Neural cell (in vitro differentiated cells): ENCODE measurements at regions not wholly inside any gene's neighbourhood (a gene's known extent, or its start where the extent isn't known, plus 50 kb on each side); places are given as distances from the start of the nearest gene placed in this dataset.

Experiments used
- H2AFZ ChIP-seq: fragments of 200-600, 300-800 bp; sonication (generic), shearing (Covaris generic); 2 replicates; pipeline ENCODE4 v1.6.0; 2014; ENCODE audit warnings: low read depth, mild to moderate bottlenecking, antibody characterized with exemption, low read length, moderate library complexity
- H3F3A ChIP-seq: fragments of 200-600 bp; shearing (Covaris generic); 2 replicates; pipeline ENCODE4 v1.6.1; 2016; ENCODE audit warnings: mild to moderate bottlenecking, moderate library complexity, mixed read lengths, antibody characterized with exemption, low read length; ENCODE audit not compliant: insufficient read depth, poor library complexity, severe bottlenecking
- H3K27ac ChIP-seq: fragments of 200-600, 300-800 bp; sonication (generic), shearing (Covaris generic); 2 replicates; pipeline ENCODE4 v1.5.1; 2014; ENCODE audit warnings: mild to moderate bottlenecking, low read length, moderate library complexity
- H3K27me3 ChIP-seq: fragments of 300-800, 200-600 bp; sonication (generic), shearing (Covaris generic); 2 replicates; pipeline ENCODE4 v1.6.0; 2014; ENCODE audit warnings: mild to moderate bottlenecking, low read depth, low read length, moderate library complexity; ENCODE audit not compliant: insufficient read depth
- H3K36me3 ChIP-seq: fragments of 300-800, 200-600 bp; sonication (generic), shearing (Covaris generic); 2 replicates; pipeline ENCODE4 v1.5.1; 2014; ENCODE audit warnings: mild to moderate bottlenecking, antibody characterized with exemption, low read length, moderate library complexity; ENCODE audit not compliant: insufficient read depth
- H3K4me2 ChIP-seq: fragments of 300-800, 200-600 bp; sonication (generic), shearing (Covaris generic); 2 replicates; pipeline ENCODE4 v1.6.0; 2014; ENCODE audit warnings: mild to moderate bottlenecking, low read length
- H3K4me3 ChIP-seq: fragments of 300-800, 200-600 bp; sonication (generic), shearing (Covaris generic); 2 replicates; pipeline ENCODE4 v1.5.1; 2014; ENCODE audit warnings: mild to moderate bottlenecking, low read length, moderate library complexity
- H3K79me2 ChIP-seq: fragments of 200-600 bp; shearing (Covaris generic); replicated peaks from 2 replicates; pipeline ENCODE4 v1.6.0; 2014; ENCODE audit warnings: mild to moderate bottlenecking, low read length, moderate library complexity; ENCODE audit not compliant: insufficient read depth
- H3K9ac ChIP-seq: fragments of 300-800, 200-600 bp; sonication (generic), shearing (Covaris generic); 2 replicates; pipeline ENCODE4 v1.6.1; 2016; ENCODE audit warnings: mild to moderate bottlenecking, low read length, mixed read lengths
- H3K9me2 ChIP-seq: fragments of 200-600 bp; shearing (Covaris generic); 2 replicates; pipeline ENCODE4 v1.6.1; 2016; ENCODE audit warnings: mild to moderate bottlenecking, low read length, mixed read lengths; ENCODE audit not compliant: insufficient read depth
- H3K9me3 ChIP-seq: fragments of 200-600, 300-800 bp; sonication (generic), shearing (Covaris generic); 2 replicates; pipeline ENCODE4 v1.6.1; 2016; ENCODE audit warnings: mild to moderate bottlenecking, mixed run types, low read length, moderate library complexity, mixed read lengths
- H4K20me1 ChIP-seq: fragments of 200-600 bp; shearing (Covaris generic); 2 replicates; pipeline ENCODE4 v1.6.1; 2016; ENCODE audit warnings: mild to moderate bottlenecking, mixed run types; ENCODE audit not compliant: insufficient read depth
- CTCF ChIP-seq: fragments of 450-650 bp; IDR thresholded peaks from 2 replicates; pipeline ENCODE4 v1.5.1; 2014; ENCODE audit warnings: antibody characterized with exemption, mild to moderate bottlenecking, moderate library complexity; ENCODE audit not compliant: poor library complexity, severe bottlenecking
- EP300 ChIP-seq: fragments of 450-650 bp; conservative IDR thresholded peaks from 2 replicates; pipeline ENCODE4 v1.6.1; 2014; ENCODE audit warnings: antibody characterized with exemption, mild to moderate bottlenecking, moderate library complexity; ENCODE audit not compliant: poor library complexity, severe bottlenecking
- EZH2 ChIP-seq: fragments of 200-600, 300-800 bp; shearing (Covaris generic), sonication (generic); IDR thresholded peaks from 2 replicates; pipeline ENCODE4 v1.6.1; 2014; ENCODE audit warnings: antibody characterized with exemption, low read length, borderline replicate concordance, mild to moderate bottlenecking; ENCODE audit not compliant: insufficient read depth, poor library complexity, severe bottlenecking
- MXI1 ChIP-seq: fragments of 450-650 bp; conservative IDR thresholded peaks from 2 replicates; pipeline ENCODE4 v1.6.1; 2014; ENCODE audit warnings: antibody characterized with exemption, mild to moderate bottlenecking; ENCODE audit not compliant: poor library complexity, severe bottlenecking
- POLR2AphosphoS5 ChIP-seq: IDR thresholded peaks from 2 replicates; pipeline ENCODE4 v1.6.1; 2012
- RAD21 ChIP-seq: fragments of 450-650 bp; conservative IDR thresholded peaks from 2 replicates; pipeline ENCODE4 v1.6.1; 2014; ENCODE audit warnings: antibody characterized with exemption, mild to moderate bottlenecking, moderate library complexity
- SMC3 ChIP-seq: fragments of 450-650 bp; conservative IDR thresholded peaks from 2 replicates; pipeline ENCODE4 v1.6.1; 2014; ENCODE audit warnings: antibody characterized with exemption, mild to moderate bottlenecking, moderate library complexity; ENCODE audit not compliant: poor library complexity
- TAF1 ChIP-seq: IDR thresholded peaks from 2 replicates; pipeline ENCODE4 v1.6.1; 2012; ENCODE audit warnings: low read depth
- TF ChIP-seq, protein P1 (sequence below): IDR thresholded peaks from 2 replicates; pipeline ENCODE4 v1.6.1; 2012; ENCODE audit warnings: borderline replicate concordance

DNA sequence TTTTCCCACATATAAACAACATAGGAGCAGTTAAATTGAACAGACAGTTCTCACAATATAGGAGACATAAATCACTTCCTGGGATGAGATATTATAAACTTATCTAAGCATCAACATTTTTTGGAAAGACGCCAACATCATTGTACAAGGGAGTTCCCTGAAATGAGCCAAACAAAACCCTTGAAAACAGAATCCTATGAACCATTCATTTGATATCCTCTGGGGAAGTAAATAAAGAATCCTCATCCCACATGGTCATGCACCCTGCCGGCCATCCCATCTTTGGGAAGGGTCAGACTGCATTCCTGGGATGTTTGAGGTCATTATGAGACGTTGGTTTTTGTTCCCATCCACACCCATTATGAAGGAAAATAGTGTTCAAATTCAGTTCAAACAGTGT is 111.8 kb upstream of the USP25 start:
- no peaks in the 10 kb centered on the region for H3K27me3 ChIP-seq
- no peaks in the 10 kb centered on the region for H3K36me3 ChIP-seq
- no peaks in the 10 kb centered on the region for H3F3A ChIP-seq
- H3K9ac ChIP-seq, result no peak overlapping the region
- no peak overlapping the region for H3K4me3 ChIP-seq
- TF ChIP-seq EZH2 (no peak), POLR2AphosphoS5 (no peak), MXI1 (no peak), CTCF (no peak)
- no peaks in the 10 kb centered on the region for H3K9me3 ChIP-seq
- H4K20me1 ChIP-seq, result no peaks in the 10 kb centered on the region
- H3K79me2 ChIP-seq, result no peaks in the 10 kb centered on the region
- H2AFZ ChIP-seq, result no peak overlapping the region
- H3K9me2 ChIP-seq, result no peaks in the 10 kb centered on the region
- no peak overlapping the region for H3K27ac ChIP-seq
- no peak overlapping the region for H3K4me2 ChIP-seq

- H3K27ac ChIP-seq, result no peak overlapping the region
- H3K9me3 ChIP-seq, result no peaks in the 10 kb centered on the region
- H3K4me3 ChIP-seq, result no peak overlapping the region
- H3K36me3 ChIP-seq, result no peaks in the 10 kb centered on the region
- TF ChIP-seq RAD21 (no peak), POLR2AphosphoS5 (no peak), EZH2 (no peak), CTCF (no peak), SMC3 (no peak), EP300 (no peak), MXI1 (no peak), TAF1 (no peak)
- TF ChIP-seq, protein P1, sequence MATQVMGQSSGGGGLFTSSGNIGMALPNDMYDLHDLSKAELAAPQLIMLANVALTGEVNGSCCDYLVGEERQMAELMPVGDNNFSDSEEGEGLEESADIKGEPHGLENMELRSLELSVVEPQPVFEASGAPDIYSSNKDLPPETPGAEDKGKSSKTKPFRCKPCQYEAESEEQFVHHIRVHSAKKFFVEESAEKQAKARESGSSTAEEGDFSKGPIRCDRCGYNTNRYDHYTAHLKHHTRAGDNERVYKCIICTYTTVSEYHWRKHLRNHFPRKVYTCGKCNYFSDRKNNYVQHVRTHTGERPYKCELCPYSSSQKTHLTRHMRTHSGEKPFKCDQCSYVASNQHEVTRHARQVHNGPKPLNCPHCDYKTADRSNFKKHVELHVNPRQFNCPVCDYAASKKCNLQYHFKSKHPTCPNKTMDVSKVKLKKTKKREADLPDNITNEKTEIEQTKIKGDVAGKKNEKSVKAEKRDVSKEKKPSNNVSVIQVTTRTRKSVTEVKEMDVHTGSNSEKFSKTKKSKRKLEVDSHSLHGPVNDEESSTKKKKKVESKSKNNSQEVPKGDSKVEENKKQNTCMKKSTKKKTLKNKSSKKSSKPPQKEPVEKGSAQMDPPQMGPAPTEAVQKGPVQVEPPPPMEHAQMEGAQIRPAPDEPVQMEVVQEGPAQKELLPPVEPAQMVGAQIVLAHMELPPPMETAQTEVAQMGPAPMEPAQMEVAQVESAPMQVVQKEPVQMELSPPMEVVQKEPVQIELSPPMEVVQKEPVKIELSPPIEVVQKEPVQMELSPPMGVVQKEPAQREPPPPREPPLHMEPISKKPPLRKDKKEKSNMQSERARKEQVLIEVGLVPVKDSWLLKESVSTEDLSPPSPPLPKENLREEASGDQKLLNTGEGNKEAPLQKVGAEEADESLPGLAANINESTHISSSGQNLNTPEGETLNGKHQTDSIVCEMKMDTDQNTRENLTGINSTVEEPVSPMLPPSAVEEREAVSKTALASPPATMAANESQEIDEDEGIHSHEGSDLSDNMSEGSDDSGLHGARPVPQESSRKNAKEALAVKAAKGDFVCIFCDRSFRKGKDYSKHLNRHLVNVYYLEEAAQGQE, result no peak
- no peaks in the 10 kb centered on the region for H3K27me3 ChIP-seq
- no peaks in the 10 kb centered on the region for H3F3A ChIP-seq
- no peak overlapping the region for H2AFZ ChIP-seq
- H3K4me2 ChIP-seq, result no peak overlapping the region
- H3K9me2 ChIP-seq, result no peaks in the 10 kb centered on the region
- no peaks in the 10 kb centered on the region for H4K20me1 ChIP-seq
- no peak overlapping the region for H3K9ac ChIP-seq
- no peaks in the 10 kb centered on the region for H3K79me2 ChIP-seq
Observed at GRCh38 chr21:15620892-15621291, 108.9 kb upstream of the USP25 start.
